Endothelial cell (in vitro differentiated cells): ENCODE measurements at regions not wholly inside any gene's neighbourhood (a gene's known extent, or its start where the extent isn't known, plus 50 kb on each side); places are given as distances from the start of the nearest gene placed in this dataset.
"Not testable (repeated sequence)": the region's sequence is repeated elsewhere in the genome, so short reads cannot be mapped to it uniquely, and the experiment has no call there.

Source experiments
- DNase-seq: peaks from one replicate; pipeline ENCODE4 v3.0.0; 2021; ENCODE audit warnings: low spot score
- H3K27ac Mint-ChIP-seq: one replicate; pipeline ENCODE4 v1.8.0; 2021; ENCODE audit warnings: mixed read lengths, inconsistent platforms; ENCODE audit not compliant: unreplicated experiment
- H3K27me3 Mint-ChIP-seq: one replicate; pipeline ENCODE4 v1.8.0; 2021; ENCODE audit warnings: mild to moderate bottlenecking, moderate library complexity, mixed read lengths, inconsistent platforms; ENCODE audit not compliant: unreplicated experiment
- H3K36me3 Mint-ChIP-seq: one replicate; pipeline ENCODE4 v1.8.0; 2021; ENCODE audit warnings: mild to moderate bottlenecking, low read depth, mixed read lengths, inconsistent platforms; ENCODE audit not compliant: unreplicated experiment
- H3K4me1 Mint-ChIP-seq: one replicate; pipeline ENCODE4 v1.8.0; 2021; ENCODE audit warnings: mild to moderate bottlenecking, mixed read lengths, inconsistent platforms; ENCODE audit not compliant: unreplicated experiment
- H3K4me3 Mint-ChIP-seq: one replicate; pipeline ENCODE4 v1.8.0; 2021; ENCODE audit warnings: mild to moderate bottlenecking, mixed read lengths, inconsistent platforms; ENCODE audit not compliant: unreplicated experiment
- H3K9me3 Mint-ChIP-seq: one replicate; pipeline ENCODE4 v1.8.0; 2021; ENCODE audit warnings: mixed read lengths, inconsistent platforms; ENCODE audit not compliant: unreplicated experiment
- TF ChIP-seq, protein P1 (sequence below): fragments of 200-600 bp; sonication (generic); IDR thresholded peaks from one replicate; pipeline ENCODE4 v1.5.0; 2021; ENCODE audit warnings: antibody characterized with exemption; ENCODE audit not compliant: unreplicated experiment

DNA sequence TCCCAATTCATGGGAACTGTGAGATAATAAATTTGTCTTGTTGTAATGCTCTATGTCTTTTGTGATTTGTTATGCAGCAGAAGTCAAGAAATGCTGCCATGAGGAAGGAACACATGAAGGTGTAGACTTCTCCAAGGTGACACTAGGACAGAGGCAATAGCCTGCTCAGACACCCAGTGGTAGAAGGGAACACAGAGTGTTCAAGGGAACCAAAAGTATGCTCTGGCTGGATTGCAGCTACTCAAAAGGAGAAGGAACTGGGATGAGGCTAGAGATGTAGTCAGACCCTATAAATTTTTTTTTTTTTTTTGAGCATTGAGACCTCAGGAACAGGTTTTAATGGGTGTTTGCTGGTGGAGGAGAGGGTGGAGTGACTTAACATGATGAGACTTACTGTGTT is 232.5 kb downstream of the PARP8 start:
- TF ChIP-seq, protein P1, sequence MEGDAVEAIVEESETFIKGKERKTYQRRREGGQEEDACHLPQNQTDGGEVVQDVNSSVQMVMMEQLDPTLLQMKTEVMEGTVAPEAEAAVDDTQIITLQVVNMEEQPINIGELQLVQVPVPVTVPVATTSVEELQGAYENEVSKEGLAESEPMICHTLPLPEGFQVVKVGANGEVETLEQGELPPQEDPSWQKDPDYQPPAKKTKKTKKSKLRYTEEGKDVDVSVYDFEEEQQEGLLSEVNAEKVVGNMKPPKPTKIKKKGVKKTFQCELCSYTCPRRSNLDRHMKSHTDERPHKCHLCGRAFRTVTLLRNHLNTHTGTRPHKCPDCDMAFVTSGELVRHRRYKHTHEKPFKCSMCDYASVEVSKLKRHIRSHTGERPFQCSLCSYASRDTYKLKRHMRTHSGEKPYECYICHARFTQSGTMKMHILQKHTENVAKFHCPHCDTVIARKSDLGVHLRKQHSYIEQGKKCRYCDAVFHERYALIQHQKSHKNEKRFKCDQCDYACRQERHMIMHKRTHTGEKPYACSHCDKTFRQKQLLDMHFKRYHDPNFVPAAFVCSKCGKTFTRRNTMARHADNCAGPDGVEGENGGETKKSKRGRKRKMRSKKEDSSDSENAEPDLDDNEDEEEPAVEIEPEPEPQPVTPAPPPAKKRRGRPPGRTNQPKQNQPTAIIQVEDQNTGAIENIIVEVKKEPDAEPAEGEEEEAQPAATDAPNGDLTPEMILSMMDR: no peak
- no peak for DNase-seq

DNA sequence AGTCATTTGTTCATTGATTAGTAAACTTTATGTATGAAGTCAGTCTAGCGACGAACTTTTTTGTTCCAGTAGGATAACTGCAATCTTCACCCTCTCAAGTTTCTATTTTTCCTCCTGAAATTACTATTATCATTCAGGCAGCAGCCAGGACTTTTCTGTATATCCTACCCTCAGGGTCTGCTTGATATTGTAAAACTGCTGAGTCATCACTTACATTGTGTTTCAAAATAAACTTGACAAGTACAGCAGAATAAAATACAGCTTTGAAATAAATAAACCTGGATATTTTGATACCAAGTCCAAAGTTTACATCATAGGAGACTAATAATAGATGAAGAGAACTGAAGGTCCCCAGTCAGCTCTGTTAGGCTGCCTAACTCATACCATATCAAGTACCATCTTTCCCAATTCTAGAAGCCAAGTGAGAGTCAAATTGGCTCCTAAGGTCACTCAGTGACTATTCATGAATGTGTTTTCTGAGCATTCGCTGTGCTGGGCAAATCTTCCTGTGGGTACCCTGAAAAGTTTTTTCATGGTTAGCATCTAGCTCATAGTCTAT is 234.6 kb downstream of the PARP8 start:
- Mint-ChIP-seq H3K9me3 (no peaks in the 10 kb centered on the region), H3K27me3 (peaks cover 1% of the 10 kb centered on the region), H3K4me1 (no peaks in the 10 kb centered on the region), H3K36me3 (no peaks in the 10 kb centered on the region), H3K27ac (no peak overlapping the region), H3K4me3 (no peak overlapping the region)
- TF ChIP-seq, protein P1: no peak
- DNase-seq: no peak

More for the DNA sequence above, 232.5 kb downstream of the PARP8 start:
- Mint-ChIP-seq H3K4me3 (no peak overlapping the region), H3K4me1 (no peaks in the 10 kb centered on the region), H3K36me3 (no peaks in the 10 kb centered on the region), H3K9me3 (no peaks in the 10 kb centered on the region), H3K27me3 (peaks cover 1% of the 10 kb centered on the region), H3K27ac (no peak overlapping the region)

DNA sequence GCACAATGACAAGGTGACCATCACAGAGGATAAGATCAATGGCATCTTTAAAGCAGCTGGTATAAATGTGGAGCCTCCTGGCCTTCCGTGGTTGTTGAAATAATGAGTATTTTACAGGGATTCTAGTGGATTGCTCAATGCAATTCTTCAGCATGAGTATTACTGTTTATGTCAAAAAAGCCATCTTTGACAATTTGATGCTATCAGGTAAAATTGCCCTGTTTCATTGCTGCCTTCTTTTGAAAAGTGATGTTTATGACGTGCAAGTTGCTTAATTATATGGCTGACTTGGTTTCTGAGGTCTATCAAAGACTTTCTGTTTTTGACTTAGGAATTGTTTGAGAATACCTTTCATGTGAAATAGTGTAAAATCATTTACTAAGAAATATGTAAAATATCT is 237.2 kb downstream of the PARP8 start:
- Mint-ChIP-seq H3K27me3 (peaks cover 1% of the 10 kb centered on the region), H3K27ac (no peak overlapping the region), H3K36me3 (no peaks in the 10 kb centered on the region), H3K4me3 (no peak overlapping the region), H3K4me1 (no peaks in the 10 kb centered on the region), H3K9me3 (no peaks in the 10 kb centered on the region)
- TF ChIP-seq, protein P1: no peak
- no peak for DNase-seq

DNA sequence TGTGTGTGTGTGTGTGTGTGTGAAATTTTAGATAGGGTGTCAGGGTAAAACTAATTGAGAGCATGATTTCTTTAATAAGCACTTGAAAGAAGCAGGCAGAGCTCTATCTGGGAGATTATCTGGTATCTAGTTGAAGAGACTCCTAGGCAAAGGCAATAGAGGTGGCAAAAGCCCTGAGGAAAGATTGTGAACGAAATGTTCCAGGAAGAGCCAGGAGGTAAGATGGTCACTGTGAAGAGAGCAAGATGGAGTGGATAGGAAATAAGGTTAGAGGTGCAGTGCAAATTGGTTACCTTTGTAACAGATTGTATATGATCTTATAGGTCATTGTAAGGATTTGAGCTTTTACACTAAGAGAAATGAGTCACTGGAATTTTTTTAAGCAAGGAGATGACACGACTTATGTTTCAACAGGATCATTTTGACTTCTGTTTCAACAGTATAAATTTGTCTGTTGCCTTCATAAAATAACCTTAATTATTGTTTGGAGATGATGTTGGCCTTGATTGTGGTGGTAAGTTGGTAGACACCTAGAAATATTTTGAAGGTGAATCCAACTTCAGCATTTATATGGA is 239.6 kb downstream of the PARP8 start:
- TF ChIP-seq, protein P1: no peak
- Mint-ChIP-seq H3K9me3 (no peaks in the 10 kb centered on the region), H3K27ac (no peak overlapping the region), H3K4me1 (no peaks in the 10 kb centered on the region), H3K27me3 (no peaks in the 10 kb centered on the region), H3K36me3 (no peaks in the 10 kb centered on the region), H3K4me3 (no peak overlapping the region)
- DNase-seq: no peak

DNA sequence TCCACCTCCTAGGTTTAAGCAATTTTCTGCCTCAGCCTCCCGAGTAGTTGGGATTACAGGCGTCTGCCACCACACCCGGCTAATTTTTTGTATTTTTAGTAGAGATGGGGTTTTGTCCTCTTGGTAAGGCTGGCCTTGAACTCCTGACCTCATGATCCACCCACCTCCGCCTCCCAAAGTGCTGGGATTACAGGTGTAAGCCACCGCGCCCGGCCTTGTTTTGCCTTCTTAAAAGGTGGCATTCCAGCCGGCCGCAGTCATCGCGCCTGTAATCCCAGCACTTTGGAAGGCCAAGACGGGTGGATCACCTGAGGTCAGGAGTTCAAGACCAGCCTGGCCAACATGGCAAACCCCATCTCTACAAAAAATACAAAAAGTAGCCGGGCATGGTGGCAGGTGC is 253.7 kb downstream of the PARP8 start:
- H3K27ac Mint-ChIP-seq: not testable (repeated sequence)

More for the DNA sequence above, 253.7 kb downstream of the PARP8 start:
- not testable (repeated sequence) for H3K9me3 Mint-ChIP-seq, H3K27me3 Mint-ChIP-seq, H3K4me3 Mint-ChIP-seq, H3K36me3 Mint-ChIP-seq, DNase-seq, H3K4me1 Mint-ChIP-seq
